Jurkat, Clone E6-1 (cell line): ENCODE measurements at regions not wholly inside any gene's neighbourhood (a gene's known extent, or its start where the extent isn't known, plus 50 kb on each side); places are given as distances from the start of the nearest gene placed in this dataset.

Experiments used
- DNase-seq: peaks from one replicate; pipeline ENCODE4 v3.0.0-alpha.2; 2011; ENCODE audit warnings: low read depth, low spot score
- H3K4me3 ChIP-seq: 2 replicates; pipeline ENCODE4 v1.5.1; 2011; ENCODE audit warnings: mild to moderate bottlenecking, low read length, control low read depth, moderate library complexity

GRCh38 chr10:65847436-65848230 lies 1078.2 kb upstream of the LRRTM3 start:
- no peak overlapping the region for H3K4me3 ChIP-seq
- no peak for DNase-seq

GRCh38 chr10:65858841-65859240 lies 1067.0 kb upstream of the LRRTM3 start:
- no peak overlapping the region for H3K4me3 ChIP-seq
- DNase-seq, result no peak

- no peak for DNase-seq
- no peak overlapping the region for H3K4me3 ChIP-seq
These were observed 1064.6 kb upstream of the LRRTM3 start for GRCh38 chr10:65861249-65861648.
